ENCODE measurements at regions not wholly inside any gene's neighbourhood (a gene's known extent, or its start where the extent isn't known, plus 50 kb on each side); places are given as distances from the start of the nearest gene placed in this dataset.
"Not testable (repeated sequence)": the region's sequence is repeated elsewhere in the genome, so short reads cannot be mapped to it uniquely, and the experiment has no call there.

DNA sequence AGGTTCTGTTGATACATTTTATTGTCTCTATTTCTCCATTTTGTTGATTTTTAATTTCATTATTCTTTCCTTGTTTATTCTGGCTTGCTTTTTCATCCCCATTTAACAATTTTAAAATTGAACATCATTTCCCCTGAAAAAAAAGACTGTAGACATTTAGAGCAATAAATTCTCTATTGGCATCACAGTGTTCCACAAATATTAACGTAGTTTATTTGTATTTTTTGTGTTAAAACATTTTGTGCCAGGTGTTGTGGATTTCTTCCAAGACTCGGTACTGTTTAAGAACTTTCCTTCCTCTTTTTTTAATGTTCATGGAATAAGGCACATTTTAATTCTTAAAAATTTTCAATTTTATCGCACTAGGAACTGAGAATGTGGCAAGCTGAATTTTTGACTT is 156.1 kb upstream of the NPY start:
- DNase-seq (ENCODE audit: low read depth in 4 of 4, low spot score in 3 of 4), result no peak

GRCh38 chr7:24129597-24129996 is 154.4 kb upstream of the NPY start:
- no peak for DNase-seq (ENCODE audit: low read depth in 4 of 4, low spot score in 3 of 4)

DNA sequence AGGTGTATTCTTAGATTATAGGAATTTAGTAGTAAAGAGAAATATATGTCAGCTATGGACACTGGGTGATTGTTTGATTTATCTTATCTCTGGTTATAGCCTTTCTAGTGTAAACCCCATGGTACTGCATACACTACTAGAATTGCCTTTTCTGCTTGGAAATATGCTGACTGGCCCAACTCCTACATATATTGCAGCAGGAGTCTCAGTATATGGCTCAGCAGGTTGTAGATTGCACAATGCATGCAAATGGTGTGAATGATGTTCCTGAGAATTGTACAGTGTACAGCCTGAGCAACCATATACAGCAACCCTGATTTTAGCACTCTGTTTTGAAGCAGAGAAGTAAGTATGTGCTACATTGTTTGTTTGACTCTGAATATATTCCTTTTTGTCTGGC is 153.4 kb upstream of the NPY start:
- DNase-seq (ENCODE audit: low read depth in 4 of 4, low spot score in 3 of 4), result no peak

GRCh38 chr7:24133691-24134090 is 150.3 kb upstream of the NPY start:
- no peak for DNase-seq (ENCODE audit: low read depth in 4 of 4, low spot score in 3 of 4)

- no peak for DNase-seq (ENCODE audit: low read depth in 4 of 4, low spot score in 3 of 4)
Measured at GRCh38 chr7:24134535-24134934, 149.5 kb upstream of the NPY start.

DNA sequence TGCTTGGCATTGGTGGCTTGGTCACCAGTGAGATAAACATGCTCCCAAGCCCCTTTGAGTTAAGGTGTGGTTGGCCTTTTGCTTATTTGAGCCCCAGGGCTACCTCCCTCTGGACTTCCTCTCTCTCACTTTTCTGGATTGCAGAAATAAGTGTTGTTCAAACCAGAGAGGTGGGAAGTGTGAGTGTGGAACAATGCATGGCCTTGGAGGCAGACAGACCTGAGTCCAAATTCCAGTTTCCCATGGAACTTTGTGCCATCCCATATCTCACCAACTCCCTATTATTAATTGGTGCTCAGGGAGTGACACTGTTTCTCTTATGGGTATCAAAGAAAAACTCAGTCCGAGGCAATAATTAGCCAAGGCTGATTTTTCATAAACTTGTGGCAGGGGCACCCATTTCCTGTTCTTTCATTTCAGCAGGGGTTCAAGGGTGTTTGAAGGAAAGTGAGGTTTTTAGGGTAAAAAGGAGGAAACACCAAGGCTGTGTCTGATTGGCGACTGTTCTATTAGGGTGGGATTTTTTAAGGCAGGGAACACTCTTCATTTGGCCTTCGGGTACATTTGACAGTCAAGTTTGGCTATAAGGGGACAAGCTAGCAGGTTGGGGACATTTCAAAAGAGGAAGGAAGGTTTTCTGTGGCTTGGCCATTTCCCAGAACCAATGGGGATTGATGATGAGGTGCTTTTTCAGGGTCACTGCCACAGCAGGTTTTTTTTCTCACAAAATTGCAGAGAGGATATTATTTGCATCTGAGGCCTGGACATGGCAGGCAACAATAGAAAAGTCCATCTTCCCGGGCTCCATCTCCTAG is 148.8 kb upstream of the NPY start:
- no peak for DNase-seq (ENCODE audit: low read depth in 4 of 4, low spot score in 3 of 4)

- DNase-seq (ENCODE audit: low read depth in 4 of 4, low spot score in 3 of 4), result no peak
Measured at GRCh38 chr7:24137338-24137737, 146.7 kb upstream of the NPY start.

GRCh38 chr7:24138343-24138742 is 145.6 kb upstream of the NPY start:
- no peak for DNase-seq (ENCODE audit: low read depth in 4 of 4, low spot score in 3 of 4)

DNA sequence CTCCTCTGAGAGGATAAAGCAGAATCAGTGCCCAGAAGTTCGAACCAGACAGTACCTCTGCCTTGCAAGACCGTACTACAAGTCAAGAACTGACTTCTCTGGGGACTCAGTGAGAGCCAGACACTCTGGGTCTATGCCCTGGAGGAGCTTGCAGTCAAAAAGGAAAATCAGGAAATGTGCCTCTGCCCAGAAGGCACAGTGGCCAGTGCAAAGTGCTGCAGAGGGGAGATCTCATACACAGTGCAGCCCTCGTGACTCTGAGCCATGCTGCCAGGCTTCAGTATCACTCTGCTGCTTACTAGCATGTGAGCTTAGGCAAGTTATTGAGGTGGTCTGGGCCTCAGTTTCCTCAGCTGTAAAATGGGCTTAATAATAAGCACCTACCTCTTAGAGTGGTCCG is 144.0 kb upstream of the NPY start:
- no peak for DNase-seq (ENCODE audit: low read depth in 4 of 4, low spot score in 3 of 4)

GRCh38 chr7:24141874-24142509 is 142.0 kb upstream of the NPY start:
- DNase-seq (ENCODE audit: low read depth in 4 of 4, low spot score in 3 of 4), result no peak

- DNase-seq (ENCODE audit: low read depth in 4 of 4, low spot score in 3 of 4), result no peak
Measured at GRCh38 chr7:24143547-24143946, 140.4 kb upstream of the NPY start.

- no peak for DNase-seq (ENCODE audit: low read depth in 4 of 4, low spot score in 3 of 4)
Measured at GRCh38 chr7:24151944-24152343, 132.0 kb upstream of the NPY start.

DNA sequence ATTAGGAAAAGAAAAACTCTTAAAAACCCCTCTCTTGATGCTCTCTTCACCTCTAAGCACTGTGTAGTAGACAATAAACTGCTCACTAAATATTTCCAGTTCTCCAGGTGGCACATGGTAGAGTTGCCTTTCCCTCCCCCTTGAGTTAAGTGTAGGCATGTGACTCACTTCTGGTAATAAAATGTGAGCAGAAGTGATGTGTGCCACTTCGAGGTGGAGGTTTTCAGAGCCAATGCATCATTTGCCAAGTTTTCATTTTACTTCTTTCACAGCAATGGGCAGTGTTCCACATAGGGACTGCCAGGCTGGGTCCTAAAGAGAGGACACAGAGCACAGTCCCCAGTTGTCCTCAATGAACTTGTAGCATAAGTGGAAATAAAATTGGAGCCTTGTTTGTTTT is 131.6 kb upstream of the NPY start:
- no peak for DNase-seq (ENCODE audit: low read depth in 4 of 4, low spot score in 3 of 4)

- DNase-seq (ENCODE audit: low read depth in 4 of 4, low spot score in 3 of 4), result no peak
Measured at GRCh38 chr7:24152877-24153472, 131.0 kb upstream of the NPY start.

DNA sequence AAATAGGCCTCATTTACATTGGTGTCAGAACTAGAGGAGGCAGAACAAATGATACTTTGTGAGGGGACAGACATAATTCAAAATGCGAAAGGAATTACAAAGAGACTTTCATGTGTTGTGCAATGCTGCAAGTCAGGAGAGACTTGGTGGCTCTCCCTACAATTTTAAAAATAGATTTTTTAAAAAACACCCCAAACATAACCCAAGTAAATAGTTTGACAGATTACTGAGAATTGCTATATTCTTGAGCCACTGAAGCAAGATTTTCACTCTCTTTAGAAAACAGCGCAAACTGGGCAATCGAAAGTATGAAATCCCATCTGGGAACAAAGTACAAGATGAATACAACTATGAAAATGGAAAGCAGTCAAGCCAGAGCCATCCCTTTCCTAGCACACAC is 126.3 kb upstream of the NPY start:
- DNase-seq (ENCODE audit: low read depth in 4 of 4, low spot score in 3 of 4), result no peak

GRCh38 chr7:24158975-24159374 is 125.0 kb upstream of the NPY start:
- DNase-seq (ENCODE audit: low read depth in 4 of 4, low spot score in 3 of 4), result no peak

DNA sequence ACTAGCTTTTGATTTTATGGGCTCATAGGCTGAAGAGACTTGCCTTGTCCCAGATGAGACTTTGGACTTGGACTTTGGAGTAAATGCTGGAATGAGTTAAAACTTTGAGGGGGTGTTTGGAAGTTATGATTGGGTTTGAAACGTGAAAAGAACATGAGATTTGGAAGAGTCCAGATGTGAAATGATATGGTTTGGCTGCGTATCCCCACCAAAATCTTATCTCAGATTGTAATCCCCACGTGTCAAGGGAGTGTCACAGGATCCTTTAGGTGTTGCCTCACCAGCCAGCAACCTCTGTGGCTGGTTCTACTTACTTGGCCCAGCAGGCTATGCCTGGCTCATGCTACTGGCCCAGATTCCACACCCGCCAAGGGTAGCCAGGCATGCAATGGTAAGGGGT is 119.6 kb upstream of the NPY start:
- no peak for DNase-seq (ENCODE audit: low read depth in 4 of 4, low spot score in 3 of 4)

GRCh38 chr7:24169077-24169624 is 114.8 kb upstream of the NPY start:
- no peak for DNase-seq (ENCODE audit: low read depth in 4 of 4, low spot score in 3 of 4)

- DNase-seq (ENCODE audit: low read depth in 4 of 4, low spot score in 3 of 4), result not testable (repeated sequence)
Measured at GRCh38 chr7:24171951-24172350, 112.0 kb upstream of the NPY start.

DNA sequence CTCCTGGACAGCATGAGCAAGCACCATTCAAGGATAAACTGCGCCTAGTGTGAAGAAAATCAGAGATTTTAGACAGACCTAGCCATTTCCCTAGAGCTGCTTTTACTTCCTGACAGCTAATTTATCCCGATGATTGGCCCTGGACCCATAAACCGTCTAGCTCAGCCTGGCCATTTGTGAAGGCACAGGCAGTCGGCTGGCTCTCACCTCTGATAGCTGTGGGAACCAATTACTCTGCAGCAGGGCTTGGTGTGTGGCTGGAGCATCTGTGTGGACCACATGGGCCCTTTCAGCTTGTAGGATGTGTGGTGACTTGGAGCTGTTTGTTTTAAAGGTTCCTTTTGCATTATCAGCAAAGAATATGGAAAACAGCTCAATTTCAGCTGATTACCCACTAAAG is 111.1 kb upstream of the NPY start:
- DNase-seq (ENCODE audit: low read depth in 4 of 4, low spot score in 3 of 4), result no peak

DNA sequence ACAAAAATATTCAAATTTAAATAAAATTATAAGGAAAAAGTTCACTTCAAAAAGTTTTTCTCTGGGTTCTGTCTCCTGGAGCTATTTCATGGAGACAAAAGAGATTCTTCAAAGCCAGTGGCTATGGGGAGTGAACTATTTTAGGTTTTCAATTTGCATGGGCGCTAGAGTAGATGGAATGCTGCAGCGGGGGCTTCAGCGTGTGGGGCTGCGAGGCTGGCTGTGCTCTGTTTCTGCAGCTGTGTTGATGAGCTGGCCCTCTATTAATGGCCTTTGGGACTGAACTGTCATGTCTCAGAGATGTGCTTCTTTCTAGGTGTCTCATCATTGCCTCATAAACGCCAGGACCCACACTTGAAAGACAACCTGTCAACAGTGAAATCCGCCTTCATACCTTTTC is 108.4 kb upstream of the NPY start:
- DNase-seq (ENCODE audit: low read depth in 4 of 4, low spot score in 3 of 4), result no peak
